ENCODE measurements at regions not wholly inside any gene's neighbourhood (a gene's known extent, or its start where the extent isn't known, plus 50 kb on each side); places are given as distances from the start of the nearest gene placed in this dataset.

- Histone ChIP-seq H3K9me3 (ENCODE audit: control insufficient read depth, insufficient read depth, low read length) (0 out of 2 replicates have a peak, but pooled peaks cover 3% of the 10 kb centered on the region), H3K27me3 (ENCODE audit: control insufficient read depth, insufficient read depth, low read length) (no peaks in the 10 kb centered on the region), H3K18ac (ENCODE audit: low read depth, low read length) (no peak overlapping the region), H3K4me2 (ENCODE audit: low read depth, low read length) (no peak overlapping the region), H3K4me1 (ENCODE audit: control insufficient read depth, insufficient read depth, low read length) (no peaks in the 10 kb centered on the region), H2AFZ (replicated peaks; ENCODE audit: low read length, poor library complexity) (no peak overlapping the region), H2BK5ac (ENCODE audit: low read depth, low read length, poor library complexity, severe bottlenecking) (no peak overlapping the region), H2BK15ac (ENCODE audit: low read depth, low read length) (no peak overlapping the region), H2BK120ac (ENCODE audit: low read depth, low read length) (no peak overlapping the region), H4K5ac (ENCODE audit: low read depth, low read length) (no peak overlapping the region), H2AK5ac (ENCODE audit: low read depth, low read length) (no peak overlapping the region), H3K23ac (ENCODE audit: low read depth, low read length) (no peak overlapping the region), H3K27ac (ENCODE audit: insufficient read depth, low read length) (no peak overlapping the region), H3K14ac (replicated peaks; ENCODE audit: low read depth, low read length) (no peak overlapping the region), H2BK20ac (ENCODE audit: low read depth, low read length) (no peak overlapping the region), H3K56ac (ENCODE audit: extremely low read depth, insufficient read depth, low read length) (no peak overlapping the region), H2AK9ac (replicated peaks; ENCODE audit: low read depth, low read length, poor library complexity) (no peak overlapping the region), H4K91ac (ENCODE audit: insufficient read depth, low read depth, low read length) (no peak overlapping the region), H4K8ac (ENCODE audit: low read depth in 2 of 2, low read length in 2 of 2) (no peak overlapping the region), H3K36me3 (ENCODE audit: control insufficient read depth, insufficient read depth, low read length) (no peaks in the 10 kb centered on the region), H3K79me1 (ENCODE audit: low read depth in 1 of 2, low read length in 2 of 2) (no peaks in the 10 kb centered on the region), H4K20me1 (ENCODE audit: insufficient read depth, low read length) (no peaks in the 10 kb centered on the region), H3K9me1 (ENCODE audit: insufficient read depth, low read length) (no peaks in the 10 kb centered on the region), H3K4me3 (ENCODE audit: insufficient read depth, low read depth, low read length) (no peak overlapping the region), H3K9ac (ENCODE audit: low read depth, low read length) (no peak overlapping the region), H3K4ac (ENCODE audit: low read depth, low read length) (no peak overlapping the region)
- in situ Hi-C loops (cut with MboI; ENCODE audit: low sequenced_read_pairs): no loop called here
- intact Hi-C loops (cut with micrococcal nuclease): no loop called here
- CTCF ChIA-PET: no interaction called here
- DNase-seq (no peak), ATAC-seq (ENCODE audit: low read depth) (no peak)
- no TSS peak for BruUV-seq (replicated peaks)
- dilution Hi-C loops (cut with HindIII; ENCODE audit: low sequenced_read_pairs, unreplicated experiment): no loop called here
- WGBS, 2 experiments (ENCODE audit: extremely low coverage in 2 of 2, insufficient read length in 1 of 2): no CpG with 5 or more reads among the region's 4 CpGs
- POLR2A ChIA-PET (ENCODE audit: unreplicated experiment): no interaction called here
- no peak for TF ChIP-seq RFX5 (IDR thresholded peaks at IDR 0.05; ENCODE audit: low read depth, low read length)
- no peak for TF ChIP-seq CHD1 (IDR thresholded peaks at IDR 0.05; ENCODE audit: low read depth, low read length)
- TF ChIP-seq MXI1 (IDR thresholded peaks at IDR 0.05; ENCODE audit: borderline replicate concordance, low read depth, low read length): no peak
- no peak for TF ChIP-seq RCOR1 (IDR thresholded peaks at IDR 0.05; ENCODE audit: insufficient replicate concordance, low read length)
- TF ChIP-seq BHLHE40 (IDR thresholded peaks at IDR 0.05; ENCODE audit: low read depth, low read length): no peak
- no peak for TF ChIP-seq FOS (IDR thresholded peaks at IDR 0.05; ENCODE audit: low read depth, low read length)
Measured at GRCh38 chr5:63843190-63843589, 119.1 kb downstream of the HTR1A start.

All from IMR-90 (cell line).